ENCODE measurements at regions not wholly inside any gene's neighbourhood (a gene's known extent, or its start where the extent isn't known, plus 50 kb on each side); places are given as distances from the start of the nearest gene placed in this dataset.

GRCh38 chr3:87706176-87706575 is 352.6 kb downstream of the CGGBP1 start:
- TF ChIP-seq CTCF (conservative IDR thresholded peaks at IDR 0.05 in 1 of 2, IDR thresholded peaks at IDR 0.05 in 1 of 2; ENCODE audit: low read depth in 1 of 2, low read length in 2 of 2) (no peak), EZH2 (IDR thresholded peaks at IDR 0.05; ENCODE audit: low read length, missing control alignments) (no peak)

Measured in fibroblast of lung (primary cell).